IMR-90 (cell line): ENCODE measurements at regions not wholly inside any gene's neighbourhood (a gene's known extent, or its start where the extent isn't known, plus 50 kb on each side); places are given as distances from the start of the nearest gene placed in this dataset.

Experiments
- ATAC-seq: fragments of 200-7000 bp; cut with Tn5 transposase; 2 replicates; pipeline ENCODE4 v1.9.1; 2020; ENCODE audit warnings: low read depth, mild to moderate bottlenecking, moderate library complexity
- BruUV-seq: library from RNA; stranded (reverse); fragments of 400-500 nt; replicated peaks from 2 replicates; lab custom pipeline; 2021; lab: Mats Ljungman, UMichigan
- CTCF ChIA-PET: fragments of 300-600 bp; formaldehyde crosslinking; extraction: SDS; loops from one replicate; lab custom pipeline; 2021; ENCODE audit warnings: antibody characterized with exemption; lab: Yijun Ruan, JAX
- POLR2A ChIA-PET: fragments of 300-600 bp; sonication (Branson Sonifier 250); formaldehyde crosslinking; loops from one replicate; lab custom pipeline; 2022; ENCODE audit warnings: antibody characterized with exemption; ENCODE audit not compliant: unreplicated experiment; lab: Charles Lee
- DNase-seq: peaks from one replicate; pipeline ENCODE4 v3.0.0; 2013
- H2AFZ ChIP-seq: replicated peaks from 2 replicates; pipeline ENCODE3; 2013; ENCODE audit warnings: low read length, mild to moderate bottlenecking; ENCODE audit not compliant: poor library complexity
- H2AK5ac ChIP-seq: 2 replicates; pipeline ENCODE4 v1.6.1; 2013; ENCODE audit warnings: low read depth, low read length, inconsistent platforms
- H2AK9ac ChIP-seq: replicated peaks from 2 replicates; pipeline ENCODE3; 2013; ENCODE audit warnings: mild to moderate bottlenecking, low read depth, low read length, moderate library complexity; ENCODE audit not compliant: poor library complexity
- H2BK120ac ChIP-seq: 2 replicates; pipeline ENCODE4 v1.6.1; 2013; ENCODE audit warnings: low read depth, low read length, inconsistent platforms
- H2BK15ac ChIP-seq: 3 replicates; pipeline ENCODE4 v1.6.1; 2013; ENCODE audit warnings: low read depth, low read length, inconsistent platforms
- H2BK20ac ChIP-seq: 2 replicates; pipeline ENCODE4 v1.6.1; 2013; ENCODE audit warnings: low read depth, mild to moderate bottlenecking, inconsistent platforms, low read length, moderate library complexity
- H2BK5ac ChIP-seq: 2 replicates; pipeline ENCODE4 v1.6.1; 2013; ENCODE audit warnings: mild to moderate bottlenecking, low read depth, low read length, inconsistent platforms; ENCODE audit not compliant: poor library complexity, severe bottlenecking
- H3K14ac ChIP-seq: replicated peaks from 2 replicates; pipeline ENCODE4 v1.6.1; 2013; ENCODE audit warnings: low read depth, low read length, inconsistent platforms
- H3K18ac ChIP-seq: 2 replicates; pipeline ENCODE4 v1.6.1; 2013; ENCODE audit warnings: low read depth, low read length, control low read depth
- H3K23ac ChIP-seq: 2 replicates; pipeline ENCODE4 v1.6.1; 2013; ENCODE audit warnings: low read depth, low read length, inconsistent platforms
- H3K27ac ChIP-seq: 2 replicates; pipeline ENCODE4 v1.5.1; 2013; ENCODE audit warnings: mild to moderate bottlenecking, control low read depth, low read length; ENCODE audit not compliant: insufficient read depth
- H3K27me3 ChIP-seq: 2 replicates; pipeline ENCODE4 v1.6.1; 2013; ENCODE audit warnings: low read length; ENCODE audit not compliant: control insufficient read depth, insufficient read depth
- H3K36me3 ChIP-seq: 2 replicates; pipeline ENCODE4 v1.6.1; 2013; ENCODE audit warnings: low read length, mixed read lengths; ENCODE audit not compliant: control insufficient read depth, insufficient read depth
- H3K4ac ChIP-seq: 2 replicates; pipeline ENCODE4 v1.6.1; 2013; ENCODE audit warnings: low read depth, low read length, inconsistent platforms
- H3K4me1 ChIP-seq: 2 replicates; pipeline ENCODE4 v1.6.1; 2013; ENCODE audit warnings: low read length, mixed read lengths; ENCODE audit not compliant: control insufficient read depth, insufficient read depth
- H3K4me2 ChIP-seq: 2 replicates; pipeline ENCODE4 v1.6.1; 2013; ENCODE audit warnings: low read depth, mild to moderate bottlenecking, control low read depth, low read length, moderate library complexity
- H3K4me3 ChIP-seq: 2 replicates; pipeline ENCODE4 v1.5.1; 2013; ENCODE audit warnings: low read depth, mild to moderate bottlenecking, control low read depth, low read length, moderate library complexity; ENCODE audit not compliant: insufficient read depth
- H3K56ac ChIP-seq: 2 replicates; pipeline ENCODE4 v1.6.1; 2013; ENCODE audit warnings: low read length, inconsistent platforms; ENCODE audit not compliant: insufficient read depth; ENCODE audit errors: extremely low read depth
- H3K79me1 ChIP-seq, 2 experiments: 2 replicates each; pipeline ENCODE4 v1.6.1; 2013; ENCODE audit warnings: low read length in 2 of 2, inconsistent platforms in 1 of 2, low read depth in 1 of 2
- H3K9ac ChIP-seq: 2 replicates; pipeline ENCODE4 v1.6.1; 2013; ENCODE audit warnings: low read depth, low read length, control low read depth
- H3K9me1 ChIP-seq: 2 replicates; pipeline ENCODE4 v1.6.1; 2013; ENCODE audit warnings: low read length, inconsistent platforms; ENCODE audit not compliant: insufficient read depth
- H3K9me3 ChIP-seq: 2 replicates; pipeline ENCODE4 v1.6.1; 2013; ENCODE audit warnings: low read length; ENCODE audit not compliant: control insufficient read depth, insufficient read depth
- H4K20me1 ChIP-seq: 2 replicates; pipeline ENCODE4 v1.6.1; 2013; ENCODE audit warnings: low read length, inconsistent platforms; ENCODE audit not compliant: insufficient read depth
- H4K5ac ChIP-seq: 2 replicates; pipeline ENCODE4 v1.6.1; 2013; ENCODE audit warnings: mild to moderate bottlenecking, low read depth, low read length, control low read depth
- H4K8ac ChIP-seq, 2 experiments: 2 replicates each; pipeline ENCODE4 v1.6.1; 2013; ENCODE audit warnings: low read depth in 2 of 2, low read length in 2 of 2, control low read depth in 1 of 2, inconsistent platforms in 1 of 2
- H4K91ac ChIP-seq: 2 replicates; pipeline ENCODE4 v1.6.1; 2013; ENCODE audit warnings: low read depth, low read length, inconsistent platforms; ENCODE audit not compliant: insufficient read depth
- BHLHE40 ChIP-seq: fragments of 150-350 bp; IDR thresholded peaks from 2 replicates; pipeline ENCODE4 v1.6.1; 2016; ENCODE audit warnings: mild to moderate bottlenecking, low read depth, low read length
- CEBPB ChIP-seq: IDR thresholded peaks from 2 replicates; pipeline ENCODE4 v1.6.1; 2012; ENCODE audit warnings: low read depth, low read length, improper control_type of control experiment
- CHD1 ChIP-seq: IDR thresholded peaks from 2 replicates; pipeline ENCODE4 v1.6.1; 2012; ENCODE audit warnings: low read depth, low read length, improper control_type of control experiment
- FOS ChIP-seq: fragments of 150-350 bp; IDR thresholded peaks from 2 replicates; pipeline ENCODE4 v1.6.1; 2016; ENCODE audit warnings: low read depth, low read length
- MAFK ChIP-seq: IDR thresholded peaks from 2 replicates; pipeline ENCODE4 v1.6.1; 2012; ENCODE audit warnings: low read depth, low read length, improper control_type of control experiment
- MAZ ChIP-seq: IDR thresholded peaks from 2 replicates; pipeline ENCODE4 v1.6.1; 2012; ENCODE audit warnings: low read depth, mild to moderate bottlenecking, low read length, improper control_type of control experiment, moderate library complexity, borderline replicate concordance
- MXI1 ChIP-seq: IDR thresholded peaks from 2 replicates; pipeline ENCODE4 v1.6.1; 2012; ENCODE audit warnings: low read depth, mild to moderate bottlenecking, low read length, moderate library complexity, borderline replicate concordance
- NFE2L2 ChIP-seq: fragments of 150-350 bp; IDR thresholded peaks from 2 replicates; pipeline ENCODE4 v1.6.1; 2016; ENCODE audit warnings: low read depth, mild to moderate bottlenecking, low read length
- POLR2A ChIP-seq: IDR thresholded peaks from 2 replicates; pipeline ENCODE4 v1.6.1; 2012; ENCODE audit warnings: mild to moderate bottlenecking, low read depth, low read length
- RAD21 ChIP-seq: IDR thresholded peaks from 2 replicates; pipeline ENCODE4 v1.6.1; 2012; ENCODE audit warnings: low read length, improper control_type of control experiment
- RCOR1 ChIP-seq: IDR thresholded peaks from 2 replicates; pipeline ENCODE4 v1.6.1; 2012; ENCODE audit warnings: mild to moderate bottlenecking, low read length, improper control_type of control experiment; ENCODE audit not compliant: insufficient replicate concordance
- RFX5 ChIP-seq: IDR thresholded peaks from 2 replicates; pipeline ENCODE4 v1.8.0; 2012; ENCODE audit warnings: low read depth, mild to moderate bottlenecking, low read length, moderate library complexity
- SMC3 ChIP-seq: fragments of 150-350 bp; IDR thresholded peaks from 2 replicates; pipeline ENCODE4 v1.6.1; 2016; ENCODE audit warnings: low read depth, mild to moderate bottlenecking, antibody characterized with exemption, low read length, moderate library complexity
- WGBS, 2 experiments: methylation state at CpG; one replicate each; pipeline versions ENCODE4 v1.1.5 to v1.1.7; 2013; ENCODE audit warnings: missing lambda C conversion rate in 2 of 2; ENCODE audit not compliant: insufficient read length in 1 of 2; ENCODE audit errors: extremely low coverage in 2 of 2; 5-methylcytosine and 5-hydroxymethylcytosine counted together
- dilution Hi-C: fragments of 300-500 bp; cut with HindIII; formaldehyde crosslinking; loops from one replicate; pipeline ENCODE4 v1.14.3; 2018; ENCODE audit warnings: low sequenced_read_pairs; ENCODE audit not compliant: unreplicated experiment
- in situ Hi-C: fragments of 300-500 bp; cut with MboI; formaldehyde crosslinking; loops from 3 replicates; pipeline ENCODE4 v1.14.3; 2019; ENCODE audit warnings: low sequenced_read_pairs, inconsistent platforms, mixed read lengths
- intact Hi-C: fragments of 100-400 bp; cut with micrococcal nuclease; formaldehyde crosslinking; loops from 2 replicates; pipeline ENCODE4 v1.10.0; 2022
- TF ChIP-seq, protein P1 (sequence below): conservative IDR thresholded peaks from 2 replicates; pipeline ENCODE4 v1.5.1; 2012; ENCODE audit warnings: mild to moderate bottlenecking, low read depth, low read length, improper control_type of control experiment
- TF ChIP-seq, protein P2 (sequence below): fragments of 150-350 bp; IDR thresholded peaks from 2 replicates; pipeline ENCODE4 v1.6.1; 2016; ENCODE audit warnings: low read depth, mild to moderate bottlenecking, low read length, moderate library complexity, borderline replicate concordance
- TF ChIP-seq, protein P3 (sequence below): fragments of 150-350 bp; IDR thresholded peaks from 2 replicates; pipeline ENCODE4 v1.6.1; 2017; ENCODE audit warnings: mild to moderate bottlenecking, antibody characterized with exemption, low read length, low read depth

DNA sequence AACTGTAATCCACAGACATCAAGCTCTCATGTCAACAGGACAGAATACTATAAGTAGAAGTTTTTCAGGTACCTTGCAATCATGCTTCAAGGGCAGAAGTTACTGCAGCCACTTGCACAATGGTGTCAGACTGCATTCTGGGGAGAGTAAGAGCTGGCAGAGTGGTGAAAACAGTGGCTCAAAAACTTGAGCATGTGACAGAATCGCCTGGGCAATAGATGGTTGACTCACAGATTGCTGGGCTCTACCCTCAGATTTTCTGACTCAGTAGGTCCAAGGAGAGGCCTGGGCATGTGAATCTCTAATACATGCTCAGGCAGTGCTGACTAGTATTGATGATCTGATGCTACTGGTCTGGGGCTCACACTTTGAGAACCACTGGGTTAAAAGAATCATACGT, 187.8 kb downstream of the TBX5 start:
- ATAC-seq (no peak), DNase-seq (no peak)
- POLR2A ChIA-PET = no interaction called here
- Histone ChIP-seq H3K14ac (no peak overlapping the region), H4K91ac (no peak overlapping the region), H3K27me3 (peaks cover 6% of the 10 kb centered on the region), H3K4me2 (no peak overlapping the region), H2BK120ac (no peak overlapping the region), H3K4me3 (no peak overlapping the region), H3K4me1 (no peaks in the 10 kb centered on the region), H3K27ac (no peak overlapping the region), H3K23ac (no peak overlapping the region), H2AFZ (no peak overlapping the region), H2BK15ac (no peak overlapping the region), H2AK9ac (no peak overlapping the region), H2AK5ac (no peak overlapping the region), H3K18ac (no peak overlapping the region), H2BK5ac (no peak overlapping the region), H4K8ac (no peak overlapping the region), H2BK20ac (no peak overlapping the region), H3K9ac (no peak overlapping the region), H3K36me3 (no peaks in the 10 kb centered on the region), H4K5ac (no peak overlapping the region), H4K20me1 (no peaks in the 10 kb centered on the region), H3K9me3 (no peaks in the 10 kb centered on the region), H3K56ac (no peak overlapping the region), H3K9me1 (no peaks in the 10 kb centered on the region), H3K79me1 (no peaks in the 10 kb centered on the region), H3K4ac (no peak overlapping the region)
- WGBS, 2 experiments = 40% methylated on average over 1 of the region's 2 CpGs; no CpG with 5 or more reads in 1 of the 2 experiments
- in situ Hi-C loops = no loop called here
- dilution Hi-C loops = no loop called here
- intact Hi-C loops = no loop called here
- TF ChIP-seq CEBPB (no peak), RAD21 (no peak), FOS (no peak), NFE2L2 (no peak), POLR2A (no peak), RFX5 (no peak), CHD1 (no peak), SMC3 (no peak), MAFK (no peak), BHLHE40 (no peak), MXI1 (no peak), MAZ (no peak), RCOR1 (no peak)
- TF ChIP-seq, protein P1, sequence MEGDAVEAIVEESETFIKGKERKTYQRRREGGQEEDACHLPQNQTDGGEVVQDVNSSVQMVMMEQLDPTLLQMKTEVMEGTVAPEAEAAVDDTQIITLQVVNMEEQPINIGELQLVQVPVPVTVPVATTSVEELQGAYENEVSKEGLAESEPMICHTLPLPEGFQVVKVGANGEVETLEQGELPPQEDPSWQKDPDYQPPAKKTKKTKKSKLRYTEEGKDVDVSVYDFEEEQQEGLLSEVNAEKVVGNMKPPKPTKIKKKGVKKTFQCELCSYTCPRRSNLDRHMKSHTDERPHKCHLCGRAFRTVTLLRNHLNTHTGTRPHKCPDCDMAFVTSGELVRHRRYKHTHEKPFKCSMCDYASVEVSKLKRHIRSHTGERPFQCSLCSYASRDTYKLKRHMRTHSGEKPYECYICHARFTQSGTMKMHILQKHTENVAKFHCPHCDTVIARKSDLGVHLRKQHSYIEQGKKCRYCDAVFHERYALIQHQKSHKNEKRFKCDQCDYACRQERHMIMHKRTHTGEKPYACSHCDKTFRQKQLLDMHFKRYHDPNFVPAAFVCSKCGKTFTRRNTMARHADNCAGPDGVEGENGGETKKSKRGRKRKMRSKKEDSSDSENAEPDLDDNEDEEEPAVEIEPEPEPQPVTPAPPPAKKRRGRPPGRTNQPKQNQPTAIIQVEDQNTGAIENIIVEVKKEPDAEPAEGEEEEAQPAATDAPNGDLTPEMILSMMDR = no peak
- TF ChIP-seq, protein P2, sequence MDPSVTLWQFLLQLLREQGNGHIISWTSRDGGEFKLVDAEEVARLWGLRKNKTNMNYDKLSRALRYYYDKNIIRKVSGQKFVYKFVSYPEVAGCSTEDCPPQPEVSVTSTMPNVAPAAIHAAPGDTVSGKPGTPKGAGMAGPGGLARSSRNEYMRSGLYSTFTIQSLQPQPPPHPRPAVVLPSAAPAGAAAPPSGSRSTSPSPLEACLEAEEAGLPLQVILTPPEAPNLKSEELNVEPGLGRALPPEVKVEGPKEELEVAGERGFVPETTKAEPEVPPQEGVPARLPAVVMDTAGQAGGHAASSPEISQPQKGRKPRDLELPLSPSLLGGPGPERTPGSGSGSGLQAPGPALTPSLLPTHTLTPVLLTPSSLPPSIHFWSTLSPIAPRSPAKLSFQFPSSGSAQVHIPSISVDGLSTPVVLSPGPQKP = no peak
- TF ChIP-seq, protein P3, sequence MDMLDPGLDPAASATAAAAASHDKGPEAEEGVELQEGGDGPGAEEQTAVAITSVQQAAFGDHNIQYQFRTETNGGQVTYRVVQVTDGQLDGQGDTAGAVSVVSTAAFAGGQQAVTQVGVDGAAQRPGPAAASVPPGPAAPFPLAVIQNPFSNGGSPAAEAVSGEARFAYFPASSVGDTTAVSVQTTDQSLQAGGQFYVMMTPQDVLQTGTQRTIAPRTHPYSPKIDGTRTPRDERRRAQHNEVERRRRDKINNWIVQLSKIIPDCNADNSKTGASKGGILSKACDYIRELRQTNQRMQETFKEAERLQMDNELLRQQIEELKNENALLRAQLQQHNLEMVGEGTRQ = no peak
- BruUV-seq = no TSS peak
- CTCF ChIA-PET = no interaction called here
